Stromal cell of bone marrow (primary cell): ENCODE measurements at regions not wholly inside any gene's neighbourhood (a gene's known extent, or its start where the extent isn't known, plus 50 kb on each side); places are given as distances from the start of the nearest gene placed in this dataset.
"Not testable (repeated sequence)": the region's sequence is repeated elsewhere in the genome, so short reads cannot be mapped to it uniquely, and the experiment has no call there.

Experiments used
- DNase-seq: peaks from one replicate; pipeline ENCODE4 v3.0.0-alpha.2; 2012; ENCODE audit warnings: low read depth

GRCh38 chr1:30249446-30250337 is 473.7 kb downstream of the MATN1 start:
- no peak for DNase-seq

- no peak for DNase-seq
These were observed 474.6 kb downstream of the MATN1 start for GRCh38 chr1:30248774-30249173.

GRCh38 chr1:30248373-30248772 is 475.0 kb downstream of the MATN1 start:
- no peak for DNase-seq

GRCh38 chr1:30244801-30245200 is 478.6 kb downstream of the MATN1 start:
- no peak for DNase-seq

- no peak for DNase-seq
These were observed 480.5 kb downstream of the MATN1 start for GRCh38 chr1:30242722-30243457.

- DNase-seq: no peak
These were observed 481.2 kb downstream of the MATN1 start for GRCh38 chr1:30242168-30242567.

- DNase-seq: no peak
These were observed 481.7 kb downstream of the MATN1 start for GRCh38 chr1:30241681-30242080.

- no peak for DNase-seq
These were observed 489.3 kb downstream of the MATN1 start for GRCh38 chr1:30234091-30234490.

GRCh38 chr1:30232288-30232899 is 491.0 kb downstream of the MATN1 start:
- DNase-seq: no peak

GRCh38 chr1:30229960-30230359 is 493.4 kb downstream of the MATN1 start:
- DNase-seq: no peak

- DNase-seq: no peak
These were observed 493.8 kb downstream of the MATN1 start for GRCh38 chr1:30229557-30229956.

- no peak for DNase-seq
These were observed 496.7 kb downstream of the MATN1 start for GRCh38 chr1:30226648-30227047.

- DNase-seq: no peak
These were observed 498.0 kb downstream of the MATN1 start for GRCh38 chr1:30225357-30225756.

- DNase-seq: no peak
These were observed 503.7 kb downstream of the MATN1 start for GRCh38 chr1:30219675-30220074.

- DNase-seq: no peak
These were observed 504.9 kb downstream of the MATN1 start for GRCh38 chr1:30218438-30218837.

GRCh38 chr1:30216602-30217001 is 506.8 kb downstream of the MATN1 start:
- no peak for DNase-seq

- DNase-seq: no peak
These were observed 509.4 kb downstream of the MATN1 start for GRCh38 chr1:30213936-30214335.

- DNase-seq: not testable (repeated sequence)
These were observed 515.4 kb downstream of the MATN1 start for GRCh38 chr1:30207962-30208361.

GRCh38 chr1:30206631-30207030 is 516.8 kb downstream of the MATN1 start:
- DNase-seq: not testable (repeated sequence)

GRCh38 chr1:30204916-30205315 is 518.5 kb downstream of the MATN1 start:
- DNase-seq: not testable (repeated sequence)

GRCh38 chr1:30201015-30201414 is 522.4 kb downstream of the MATN1 start:
- no peak for DNase-seq

GRCh38 chr1:30200161-30200560 is 523.2 kb downstream of the MATN1 start:
- DNase-seq: no peak

GRCh38 chr1:30199563-30199962 is 523.8 kb downstream of the MATN1 start:
- DNase-seq: no peak
